Activated B cell treated with CpG ODN at 0.5 μM for 24 hours (primary cell): ENCODE measurements at regions not wholly inside any gene's neighbourhood (a gene's known extent, or its start where the extent isn't known, plus 50 kb on each side); places are given as distances from the start of the nearest gene placed in this dataset.

Experiments used
- ATAC-seq: fragments of 200-7000 bp; cut with Tn5 transposase; one replicate; pipeline ENCODE4 v1.10.0; 2021; ENCODE audit warnings: low read depth, mild to moderate bottlenecking, moderate library complexity
- CTCF ChIA-PET: fragments of 350-600 bp; sonication (Branson Sonifier 250); formaldehyde crosslinking; loops from one replicate; lab custom pipeline; 2021; ENCODE audit warnings: antibody characterized with exemption; lab: Charles Lee
- POLR2A ChIA-PET: fragments of 350-600 bp; sonication (Branson Sonifier 250); formaldehyde crosslinking; loops from one replicate; lab custom pipeline; 2021; ENCODE audit warnings: antibody characterized with exemption; lab: Charles Lee
- DNase-seq: peaks from one replicate; pipeline ENCODE4 v3.0.0; 2022
- H3K27ac Mint-ChIP-seq: one replicate; pipeline ENCODE4 v1.8.0; 2020; ENCODE audit warnings: mixed read lengths
- H3K27me3 Mint-ChIP-seq: one replicate; pipeline ENCODE4 v1.8.0; 2021; ENCODE audit warnings: mixed read lengths
- H3K36me3 Mint-ChIP-seq: one replicate; pipeline ENCODE4 v1.8.0; 2021; ENCODE audit warnings: low read depth, mixed read lengths
- H3K4me1 Mint-ChIP-seq: one replicate; pipeline ENCODE4 v1.8.0; 2021; ENCODE audit warnings: mixed read lengths
- H3K4me3 Mint-ChIP-seq: one replicate; pipeline ENCODE4 v1.8.0; 2020; ENCODE audit warnings: mild to moderate bottlenecking, mixed read lengths
- H3K9me3 Mint-ChIP-seq: one replicate; pipeline ENCODE4 v1.8.0; 2020; ENCODE audit warnings: mixed read lengths
- CTCF ChIP-seq: fragments of 200-600 bp; IDR thresholded peaks from one replicate; pipeline ENCODE4 v1.8.0; 2022; ENCODE audit warnings: antibody characterized with exemption, mild to moderate bottlenecking
- intact Hi-C: fragments of 100-400 bp; cut with micrococcal nuclease; formaldehyde crosslinking; loops from one replicate; pipeline ENCODE4 v1.15.1; 2024

- no peak overlapping the region for H3K4me3 Mint-ChIP-seq
- TF ChIP-seq CTCF = no peak
- POLR2A ChIA-PET = no interaction called here
- H3K36me3 Mint-ChIP-seq = no peaks in the 10 kb centered on the region
- CTCF ChIA-PET = no interaction called here
- H3K27me3 Mint-ChIP-seq = no peaks in the 10 kb centered on the region
- peaks cover 6% of the 10 kb centered on the region for H3K9me3 Mint-ChIP-seq
- H3K4me1 Mint-ChIP-seq = peaks cover 20% of the 10 kb centered on the region
- ATAC-seq (no peak), DNase-seq (no peak)
- H3K27ac Mint-ChIP-seq = no peak overlapping the region
- intact Hi-C loops = no loop called here
Measured at GRCh38 chr6:11878735-11879134, 100.1 kb upstream of the ADTRP start.

DNA sequence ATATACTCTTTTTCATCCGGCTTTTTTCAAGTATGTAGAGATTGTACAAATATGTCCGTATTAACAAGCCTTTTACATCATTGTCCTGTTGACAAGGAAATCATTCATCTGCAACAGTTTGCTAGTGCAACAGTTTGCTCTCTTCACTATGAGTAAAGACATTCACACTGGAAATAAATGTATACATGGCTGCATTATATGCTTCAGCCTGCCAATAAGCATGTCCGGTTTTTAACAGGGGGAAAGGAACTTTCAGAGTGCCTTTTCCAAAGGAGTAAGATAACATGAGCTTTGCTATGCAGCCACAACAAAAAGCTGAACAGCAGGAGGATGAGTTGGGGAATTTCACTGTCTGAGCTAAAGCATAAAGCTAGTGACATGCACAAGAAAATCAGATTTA, 99.4 kb upstream of the ADTRP start:
- no peak overlapping the region for H3K27ac Mint-ChIP-seq
- no peak for ATAC-seq
- peaks cover 6% of the 10 kb centered on the region for H3K9me3 Mint-ChIP-seq
- no peak for DNase-seq
- no peak overlapping the region for H3K4me3 Mint-ChIP-seq
- ChIA-PET POLR2A (no interaction called here), CTCF (no interaction called here)
- no peaks in the 10 kb centered on the region for H3K36me3 Mint-ChIP-seq
- intact Hi-C loops = no loop called here
- peaks cover 20% of the 10 kb centered on the region for H3K4me1 Mint-ChIP-seq
- H3K27me3 Mint-ChIP-seq = no peaks in the 10 kb centered on the region
- TF ChIP-seq CTCF = no peak

- ATAC-seq = peak; percentile 89
- H3K4me1 Mint-ChIP-seq = peaks cover 20% of the 10 kb centered on the region
- TF ChIP-seq CTCF = no peak
- DNase-seq = no peak
- no peaks in the 10 kb centered on the region for H3K36me3 Mint-ChIP-seq
- peak overlapping the region; percentile 47 for H3K27ac Mint-ChIP-seq
- H3K27me3 Mint-ChIP-seq = no peaks in the 10 kb centered on the region
- ChIA-PET POLR2A (interaction anchor here (1.0 to 1.4 kb wide), 3 partner anchors 48 to 189 kb away, joined by 3 to 10 read pairs (median 4); no protein-coding TSS in a partner anchor), CTCF (no interaction called here)
- peaks cover 6% of the 10 kb centered on the region for H3K9me3 Mint-ChIP-seq
- intact Hi-C loops = loop anchor here (2.0 kb wide), 3 partner anchors 52 to 176 kb away; no protein-coding TSS in a partner anchor
- peak overlapping the region; percentile 36 for H3K4me3 Mint-ChIP-seq
Measured at GRCh38 chr6:11876934-11877433, 98.4 kb upstream of the ADTRP start.

DNA sequence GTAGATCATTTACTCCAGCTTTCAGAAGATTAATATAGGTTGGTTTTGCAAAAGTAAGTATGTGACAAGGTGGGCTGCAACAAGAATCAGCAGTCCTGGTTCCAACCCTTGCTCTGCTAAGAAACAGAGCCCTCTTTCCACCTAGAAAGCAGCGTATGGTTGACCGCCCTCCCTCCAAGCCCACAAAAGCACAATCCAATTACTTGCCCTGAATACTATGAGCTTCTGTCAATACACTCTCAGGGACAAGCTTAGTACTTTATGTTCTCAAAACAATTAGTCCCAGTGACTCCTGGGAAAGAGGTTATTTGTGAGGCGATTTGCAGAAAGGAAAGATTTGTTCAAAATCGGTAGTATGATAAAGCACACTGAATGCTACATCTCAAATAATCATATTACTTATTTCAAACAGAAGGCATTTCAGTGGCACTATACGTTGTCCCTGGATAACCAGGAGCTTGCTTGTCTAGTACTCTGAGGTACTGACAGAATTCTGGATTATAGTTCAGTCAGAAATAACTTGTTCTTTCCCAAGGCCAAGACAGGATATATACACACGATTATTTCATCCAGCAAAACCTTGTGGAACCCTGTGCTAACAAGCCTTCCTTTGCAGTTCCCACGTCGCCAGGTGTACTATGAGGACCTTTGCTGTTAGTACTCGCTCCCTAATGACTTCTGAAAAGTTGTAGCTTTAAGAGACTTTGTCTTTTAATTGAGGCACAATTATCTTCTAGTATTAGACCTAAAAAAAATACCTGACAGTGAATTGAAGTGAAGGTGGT, 96.9 kb upstream of the ADTRP start:
- Mint-ChIP-seq H3K27ac (no peak overlapping the region), H3K9me3 (peaks cover 4% of the 10 kb centered on the region), H3K4me3 (no peak overlapping the region), H3K36me3 (no peaks in the 10 kb centered on the region), H3K27me3 (no peaks in the 10 kb centered on the region), H3K4me1 (peaks cover 20% of the 10 kb centered on the region)
- ChIA-PET POLR2A (interaction anchor here (1.0 kb wide), 1 partner anchor 51 kb away, joined by 4 read pairs; no protein-coding TSS in a partner anchor), CTCF (no interaction called here)
- DNase-seq (no peak), ATAC-seq (no peak)
- no peak for TF ChIP-seq CTCF
- intact Hi-C loops = loop anchor here (2.0 kb wide), 3 partner anchors 51 to 177 kb away; no protein-coding TSS in a partner anchor

- Mint-ChIP-seq H3K4me1 (no peaks in the 10 kb centered on the region), H3K36me3 (no peaks in the 10 kb centered on the region), H3K4me3 (no peak overlapping the region), H3K9me3 (no peaks in the 10 kb centered on the region), H3K27ac (no peak overlapping the region), H3K27me3 (no peaks in the 10 kb centered on the region)
- CTCF ChIA-PET = no interaction called here
- no peak for TF ChIP-seq CTCF
- ATAC-seq = no peak
- intact Hi-C loops = no loop called here
- POLR2A ChIA-PET = no interaction called here
- no peak for DNase-seq
Measured at GRCh38 chr6:11869672-11870340, 91.2 kb upstream of the ADTRP start.
